ELF-1 (cell line): ENCODE measurements at regions not wholly inside any gene's neighbourhood (a gene's known extent, or its start where the extent isn't known, plus 50 kb on each side); places are given as distances from the start of the nearest gene placed in this dataset.

Experiments
- DNase-seq: peaks from one replicate; pipeline ENCODE4 v3.0.0-alpha.2; 2016; ENCODE audit warnings: low read depth, low spot score

GRCh38 chr18:40470723-40471122 lies 1484.3 kb upstream of the PIK3C3 start:
- DNase-seq, result no peak

GRCh38 chr18:40469851-40470250 lies 1485.2 kb upstream of the PIK3C3 start:
- no peak for DNase-seq

- no peak for DNase-seq
Observed at GRCh38 chr18:40469316-40469715, 1485.7 kb upstream of the PIK3C3 start.

GRCh38 chr18:40464032-40464431 lies 1491.0 kb upstream of the PIK3C3 start:
- DNase-seq, result no peak

- DNase-seq, result no peak
Observed at GRCh38 chr18:40453903-40454302, 1501.1 kb upstream of the PIK3C3 start.

- DNase-seq, result no peak
Observed at GRCh38 chr18:40452599-40452998, 1502.4 kb upstream of the PIK3C3 start.

- DNase-seq, result no peak
Observed at GRCh38 chr18:40450751-40451150, 1504.3 kb upstream of the PIK3C3 start.

- DNase-seq, result no peak
Observed at GRCh38 chr18:40447820-40448219, 1507.2 kb upstream of the PIK3C3 start.

GRCh38 chr18:40440088-40440487 lies 1514.9 kb upstream of the PIK3C3 start:
- no peak for DNase-seq

GRCh38 chr18:40437517-40437916 lies 1517.5 kb upstream of the PIK3C3 start:
- no peak for DNase-seq

GRCh38 chr18:40431071-40431985 lies 1523.7 kb upstream of the PIK3C3 start:
- no peak for DNase-seq

GRCh38 chr18:40423291-40423690 lies 1531.7 kb upstream of the PIK3C3 start:
- no peak for DNase-seq

- DNase-seq, result no peak
Observed at GRCh38 chr18:40420675-40421074, 1534.4 kb upstream of the PIK3C3 start.

GRCh38 chr18:40417501-40417900 lies 1537.5 kb upstream of the PIK3C3 start:
- DNase-seq, result no peak

GRCh38 chr18:40415821-40416220 lies 1539.2 kb upstream of the PIK3C3 start:
- DNase-seq, result no peak

GRCh38 chr18:40415176-40415791 lies 1539.8 kb upstream of the PIK3C3 start:
- DNase-seq, result no peak

- DNase-seq, result no peak
Observed at GRCh38 chr18:40414155-40414754, 1540.8 kb upstream of the PIK3C3 start.

GRCh38 chr18:40413160-40413559 lies 1541.9 kb upstream of the PIK3C3 start:
- DNase-seq, result peak; percentile 60

- no peak for DNase-seq
Observed at GRCh38 chr18:40412410-40412809, 1542.6 kb upstream of the PIK3C3 start.

GRCh38 chr18:40407909-40408308 lies 1547.1 kb upstream of the PIK3C3 start:
- DNase-seq, result no peak

- no peak for DNase-seq
Observed at GRCh38 chr18:40404284-40404683, 1550.8 kb upstream of the PIK3C3 start.

GRCh38 chr18:40402052-40402451 lies 1553.0 kb upstream of the PIK3C3 start:
- DNase-seq, result no peak

- DNase-seq, result no peak
Observed at GRCh38 chr18:40388121-40388520, 1566.9 kb upstream of the PIK3C3 start.
